K562 (cell line): ENCODE measurements at regions not wholly inside any gene's neighbourhood (a gene's known extent, or its start where the extent isn't known, plus 50 kb on each side); places are given as distances from the start of the nearest gene placed in this dataset.

Experiments
- ATAC-seq: fragments of 200-7000 bp; cut with Tn5 transposase; 3 replicates; pipeline ENCODE4 v1.9.1; 2020; ENCODE audit warnings: moderate library complexity
- BruUV-seq: library from RNA; stranded (reverse); fragments of 400-500 nt; replicated peaks from 2 replicates; lab custom pipeline; 2021; lab: Mats Ljungman, UMichigan
- CTCF ChIA-PET: fragments of 300-600 bp; formaldehyde crosslinking; extraction: SDS; loops from one replicate; lab custom pipeline; 2021; ENCODE audit warnings: low intra/inter-chr PET ratio; lab: Yijun Ruan, JAX
- POLR2A ChIA-PET: fragments of 300-600, 350-650 bp; sonication (Branson Sonifier 250); formaldehyde crosslinking; extraction: SDS; loops from one replicate; lab custom pipeline; 2021; ENCODE audit warnings: antibody characterized with exemption, inconsistent platforms; lab: Yijun Ruan, JAX
- DNase-seq, 4 experiments: peaks; one replicate each; pipeline versions ENCODE4 v3.0.0 to v3.0.0-alpha.2; 2011 to 2018; ENCODE audit warnings: low spot score in 3 of 4, mixed read lengths in 3 of 4; ENCODE audit errors: extremely low read depth in 1 of 4
- FAIRE-seq: peaks from 2 replicates; lab custom pipeline; 2011; peaks lifted over from hg19 to GRCh38; lab: Jason Lieb, UNC
- H2AFZ ChIP-seq: 2 replicates; pipeline ENCODE4 v1.6.0; 2011; ENCODE audit warnings: low read depth, low read length, control low read depth, inconsistent platforms
- H3K27ac ChIP-seq: fragments of 200-600 bp; 3 replicates; pipeline ENCODE4 v1.8.0; 2011; ENCODE audit warnings: low read depth, mild to moderate bottlenecking, control low read depth, inconsistent platforms, low read length, moderate library complexity, mixed read lengths; ENCODE audit errors: extremely low read depth
- H3K27me3 ChIP-seq, 2 experiments: fragments of 300-600 bp in 1 of 2; 2 replicates in 1 of 2; 3 replicates in 1 of 2; pipeline versions ENCODE4 v1.6.0 to v1.8.0; 2011; ENCODE audit warnings: inconsistent platforms in 2 of 2, low read length in 2 of 2, mild to moderate bottlenecking in 1 of 2, mixed read lengths in 1 of 2, moderate library complexity in 1 of 2; ENCODE audit not compliant: control insufficient read depth in 2 of 2, insufficient read depth in 2 of 2
- H3K36me3 ChIP-seq: fragments of 300-600 bp; 3 replicates; pipeline ENCODE4 v1.8.0; 2011; ENCODE audit warnings: mild to moderate bottlenecking, low read length, inconsistent platforms; ENCODE audit not compliant: control insufficient read depth, insufficient read depth
- H3K4me1 ChIP-seq, 2 experiments: fragments of 200-600 bp in 1 of 2; replicated peaks in 1 of 2; 2 replicates in 1 of 2; 3 replicates in 1 of 2; pipeline versions ENCODE4 v1.5.1 to v1.8.0; 2011; ENCODE audit warnings: inconsistent platforms in 2 of 2, low read length in 2 of 2, mild to moderate bottlenecking in 1 of 2, mixed read lengths in 1 of 2, moderate library complexity in 1 of 2; ENCODE audit not compliant: control insufficient read depth in 2 of 2, insufficient read depth in 2 of 2
- H3K4me2 ChIP-seq: 2 replicates; pipeline ENCODE4 v1.6.1; 2011; ENCODE audit warnings: low read length, control low read depth, inconsistent platforms, mixed read lengths; ENCODE audit not compliant: insufficient read depth
- H3K4me3 ChIP-seq: fragments of 200-600 bp; sonication (generic), shearing (Covaris generic); 2 replicates; pipeline ENCODE4 v1.5.1; 2016; ENCODE audit warnings: control low read depth, inconsistent platforms
- H3K79me2 ChIP-seq: fragments of 200-600 bp; 3 replicates; pipeline ENCODE4 v1.8.0; 2011; ENCODE audit warnings: low read length, inconsistent platforms; ENCODE audit not compliant: control insufficient read depth, insufficient read depth
- H3K9ac ChIP-seq, 2 experiments: 2 replicates each; pipeline versions ENCODE4 v1.6.0 to v1.6.1; 2011; ENCODE audit warnings: low read depth in 2 of 2, low read length in 2 of 2, control low read depth in 1 of 2, inconsistent platforms in 1 of 2, mild to moderate bottlenecking in 1 of 2, mixed read lengths in 1 of 2; ENCODE audit not compliant: insufficient read depth in 1 of 2
- H3K9me1 ChIP-seq: one replicate; pipeline ENCODE4 v1.6.0; 2011; ENCODE audit warnings: inconsistent platforms, mild to moderate bottlenecking, low read length, moderate library complexity; ENCODE audit not compliant: control insufficient read depth, insufficient read depth
- H3K9me3 ChIP-seq: replicated peaks from 2 replicates; pipeline ENCODE4 v1.5.1; 2011; ENCODE audit warnings: low read depth, low read length, inconsistent platforms; ENCODE audit not compliant: control insufficient read depth, insufficient read depth
- H4K20me1 ChIP-seq: replicated peaks from 2 replicates; pipeline ENCODE4 v1.6.1; 2011; ENCODE audit warnings: low read length, inconsistent platforms, mixed read lengths; ENCODE audit not compliant: control insufficient read depth, insufficient read depth
- E4F1 ChIP-seq: fragments of 250-450 bp; sonication (Bioruptor Pico); IDR thresholded peaks from 2 replicates; pipeline ENCODE4 v1.5.0; 2021; ENCODE audit warnings: mild to moderate bottlenecking, borderline replicate concordance
- EHMT2 ChIP-seq: fragments of 450-650 bp; IDR thresholded peaks from 2 replicates; pipeline ENCODE4 v1.6.1; 2018; ENCODE audit warnings: antibody characterized with exemption
- ETV1 ChIP-seq: fragments of 450-650 bp; conservative IDR thresholded peaks from 2 replicates; pipeline ENCODE4 v1.6.1; 2016; ENCODE audit warnings: missing genetic modification characterization, control low read depth, low read depth, missing compliant biosample characterization
- JUN ChIP-seq, 2 experiments: sonication (generic) in 1 of 2; formaldehyde crosslinking in 1 of 2; IDR thresholded peaks; 2 replicates each; pipeline versions ENCODE4 v1.6.1 to v1.8.0; 2012 to 2022; ENCODE audit warnings: borderline replicate concordance in 2 of 2, mild to moderate bottlenecking in 2 of 2, improper control_type of control experiment in 1 of 2, low read depth in 1 of 2, low read length in 1 of 2, missing genetic modification reagents in 1 of 2
- KLF6 ChIP-seq: fragments of 250-450 bp; sonication (Bioruptor Pico); IDR thresholded peaks from 2 replicates; pipeline ENCODE4 v1.4.0; 2020; ENCODE audit warnings: mild to moderate bottlenecking, moderate library complexity, borderline replicate concordance
- MIER1 ChIP-seq: fragments of 450-650 bp; IDR thresholded peaks from 2 replicates; pipeline ENCODE4 v1.6.1; 2016; ENCODE audit warnings: antibody characterized with exemption, mild to moderate bottlenecking, low read depth
- SETDB1 ChIP-seq: IDR thresholded peaks from one replicate; pipeline ENCODE4 v1.6.1; 2012; ENCODE audit warnings: low read length, control low read depth, inconsistent platforms
- SUPT5H ChIP-seq: fragments of 450-650 bp; IDR thresholded peaks from 2 replicates; pipeline ENCODE4 v1.6.1; 2016
- WGBS: fragments of 100-300 bp; shearing (Covaris generic); methylation state at CpG from one replicate; pipeline ENCODE4 v1.1.6; 2016; ENCODE audit warnings: low coverage, mixed read lengths; ENCODE audit not compliant: insufficient coverage; ENCODE audit errors: missing lambda C conversion rate; 5-methylcytosine and 5-hydroxymethylcytosine counted together
- in situ Hi-C: fragments of 300-500 bp; cut with MboI; formaldehyde crosslinking; loops from 4 replicates; pipeline ENCODE4 v1.15.0; 2018; ENCODE audit warnings: inconsistent platforms, mixed read lengths
- intact Hi-C: fragments of 100-400 bp; cut with micrococcal nuclease; formaldehyde crosslinking; loops from 2 replicates; pipeline ENCODE4 v1.14.2; 2022
- TF ChIP-seq, protein P1 (sequence below): IDR thresholded peaks from 3 replicates; pipeline ENCODE4 v1.6.1; 2011; ENCODE audit warnings: borderline replicate concordance, mild to moderate bottlenecking; ENCODE audit not compliant: insufficient read length, insufficient read depth

- in situ Hi-C loops, result no loop called here
- CTCF ChIA-PET, result no interaction called here
- FAIRE-seq, result no peak
- TF ChIP-seq MIER1 (no peak), ETV1 (tag) (no peak), E4F1 (CRISPR knock-in tag) (no peak), EHMT2 (no peak), SUPT5H (no peak), JUN (IDR thresholded peaks at IDR 0.05; ENCODE audit: borderline replicate concordance, low read depth, low read length) (no peak), JUN (CRISPR knock-in tag; IDR thresholded peaks at IDR 0.05; ENCODE audit: borderline replicate concordance) (no peak), SETDB1 (no peak), KLF6 (no peak)
- TF ChIP-seq, protein P1, sequence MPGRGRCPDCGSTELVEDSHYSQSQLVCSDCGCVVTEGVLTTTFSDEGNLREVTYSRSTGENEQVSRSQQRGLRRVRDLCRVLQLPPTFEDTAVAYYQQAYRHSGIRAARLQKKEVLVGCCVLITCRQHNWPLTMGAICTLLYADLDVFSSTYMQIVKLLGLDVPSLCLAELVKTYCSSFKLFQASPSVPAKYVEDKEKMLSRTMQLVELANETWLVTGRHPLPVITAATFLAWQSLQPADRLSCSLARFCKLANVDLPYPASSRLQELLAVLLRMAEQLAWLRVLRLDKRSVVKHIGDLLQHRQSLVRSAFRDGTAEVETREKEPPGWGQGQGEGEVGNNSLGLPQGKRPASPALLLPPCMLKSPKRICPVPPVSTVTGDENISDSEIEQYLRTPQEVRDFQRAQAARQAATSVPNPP, result no peak
Observed at GRCh38 chr22:25478111-25478510, 86.4 kb upstream of the GRK3 start.

More at GRCh38 chr22:25478111-25478510, 86.4 kb upstream of the GRK3 start:
- Histone ChIP-seq H3K4me3 (no peak overlapping the region), H2AFZ (no peak overlapping the region), H3K4me1 (no peaks in the 10 kb centered on the region), H3K9me1 (no peaks in the 10 kb centered on the region), H3K27me3 (no peaks in the 10 kb centered on the region), H3K9me3 (no peaks in the 10 kb centered on the region; the same call in 1 of the 2 replicates), H3K36me3 (no peaks in the 10 kb centered on the region), H3K4me2 (no peak overlapping the region), H3K79me2 (no peaks in the 10 kb centered on the region), H3K27ac (no peak overlapping the region), H4K20me1 (no peaks in the 10 kb centered on the region), H3K9ac (no peak overlapping the region)
- DNase-seq (no peak), ATAC-seq (no peak)
- no TSS peak for BruUV-seq
- POLR2A ChIA-PET, result interaction anchor here (1.0 kb wide), 1 partner anchor 16 kb away, joined by 3 read pairs; no protein-coding TSS in a partner anchor
- 76% methylated on average over 3 of the region's 3 CpGs for WGBS
- intact Hi-C loops, result no loop called here
